SW 1271 (cell line): ENCODE measurements at regions not wholly inside any gene's neighbourhood (a gene's known extent, or its start where the extent isn't known, plus 50 kb on each side); places are given as distances from the start of the nearest gene placed in this dataset.

Experiments used
- DNase-seq, 2 experiments: peaks; one replicate each; lab custom pipeline; 2025; lab: John Stamatoyannopoulos, UW

DNA sequence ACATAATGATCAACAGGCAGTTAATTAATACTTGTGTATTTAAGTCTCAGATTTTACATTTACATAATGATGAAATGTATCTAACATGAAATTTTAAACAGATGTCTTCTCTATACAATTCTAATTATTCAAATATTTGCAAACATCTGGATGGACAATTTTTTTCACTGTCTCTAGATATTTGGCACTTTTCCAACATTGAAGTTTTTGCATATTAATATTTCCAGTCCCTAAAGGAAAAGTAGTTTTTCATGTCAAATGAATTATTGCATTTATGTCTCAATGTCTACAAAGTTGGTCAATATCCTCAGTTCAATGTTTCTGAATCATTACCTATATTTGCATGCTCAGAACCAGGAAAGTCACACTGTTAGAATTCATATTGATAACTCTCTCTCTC, 560.9 kb upstream of the PKDCC start:
- no peak for DNase-seq

- no peak for DNase-seq
These were observed 558.9 kb upstream of the PKDCC start for GRCh38 chr2:41488888-41489287.

- no peak for DNase-seq
These were observed 558.2 kb upstream of the PKDCC start for GRCh38 chr2:41489638-41490037.

DNA sequence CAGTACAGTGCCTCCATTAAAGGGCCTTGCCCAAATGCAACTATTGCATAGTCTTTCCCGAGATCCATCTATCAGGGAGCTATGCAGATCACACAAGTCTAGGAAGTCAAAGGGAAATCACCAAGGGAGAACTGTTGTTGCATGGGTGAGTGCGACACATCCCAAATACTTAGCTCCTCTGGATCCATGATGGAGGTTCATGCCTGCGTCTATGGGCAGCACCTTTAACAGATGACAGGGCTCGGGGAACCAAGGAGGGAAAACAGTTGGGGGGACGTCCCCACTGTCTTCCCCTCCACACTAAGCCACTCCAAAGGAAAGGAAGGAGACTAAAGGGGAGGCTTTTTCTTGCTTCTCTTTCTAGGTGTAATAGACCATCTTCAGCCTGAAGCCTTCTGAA, 552.8 kb upstream of the PKDCC start:
- DNase-seq, result no peak

DNA sequence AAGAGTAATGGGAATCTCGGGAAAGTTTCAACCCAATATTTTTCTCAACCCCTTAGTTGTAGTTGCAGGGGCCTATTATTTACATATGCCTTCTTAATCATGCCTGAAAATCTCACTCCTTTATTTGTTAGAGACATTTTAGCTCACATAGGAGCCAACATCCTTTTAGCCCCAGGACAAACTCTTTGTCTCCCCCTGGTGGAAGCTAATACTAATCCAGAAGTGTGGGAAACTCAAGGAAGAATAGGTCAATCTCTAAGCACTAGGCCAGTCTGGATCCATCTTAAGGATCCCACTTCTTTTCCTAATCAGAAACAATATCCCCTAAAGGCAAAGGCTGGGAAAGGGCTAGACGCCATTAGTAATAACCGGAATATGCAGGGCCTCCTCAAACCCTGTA, 550.9 kb upstream of the PKDCC start:
- no peak for DNase-seq

DNA sequence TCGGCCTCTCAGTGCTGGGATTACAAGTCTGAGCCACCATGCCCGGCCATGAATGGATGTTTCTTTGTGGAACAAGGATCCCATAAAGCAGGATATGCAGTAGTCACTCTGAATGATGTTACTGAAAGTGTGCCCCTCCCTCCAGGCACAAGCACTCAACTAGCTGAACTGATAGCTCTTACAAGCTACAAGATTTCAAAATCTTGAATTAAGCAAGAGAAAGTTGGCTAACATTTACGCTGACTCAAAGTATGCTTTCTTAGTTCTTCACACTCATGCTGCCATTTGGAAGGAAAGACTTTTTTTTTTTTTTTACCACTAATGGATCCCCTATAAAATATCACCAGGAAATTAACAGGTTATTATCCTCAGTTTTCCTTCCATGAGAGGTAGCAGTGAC, 549.0 kb upstream of the PKDCC start:
- DNase-seq, result no peak

GRCh38 chr2:41500895-41501294, 546.9 kb upstream of the PKDCC start:
- DNase-seq, result no peak

DNA sequence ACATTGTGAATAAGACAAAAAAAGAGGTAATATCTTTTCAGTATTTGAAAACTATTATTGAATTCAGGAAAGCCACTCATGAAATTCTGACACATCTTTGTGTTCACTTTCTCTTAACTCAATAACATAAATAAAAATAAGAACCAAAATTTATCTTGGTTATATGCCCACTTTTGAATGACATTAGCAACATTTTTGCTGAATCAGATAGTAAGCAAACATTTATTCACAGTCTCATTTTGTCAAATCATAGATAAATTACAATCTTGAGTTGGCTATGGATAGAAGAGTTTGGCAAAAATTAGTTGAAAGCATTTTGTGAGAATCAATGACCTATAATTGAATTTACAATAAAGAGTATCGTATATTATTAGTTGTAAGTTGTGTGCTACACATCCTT, 545.1 kb upstream of the PKDCC start:
- DNase-seq, result no peak

GRCh38 chr2:41504532-41504931, 543.3 kb upstream of the PKDCC start:
- DNase-seq, result no peak

DNA sequence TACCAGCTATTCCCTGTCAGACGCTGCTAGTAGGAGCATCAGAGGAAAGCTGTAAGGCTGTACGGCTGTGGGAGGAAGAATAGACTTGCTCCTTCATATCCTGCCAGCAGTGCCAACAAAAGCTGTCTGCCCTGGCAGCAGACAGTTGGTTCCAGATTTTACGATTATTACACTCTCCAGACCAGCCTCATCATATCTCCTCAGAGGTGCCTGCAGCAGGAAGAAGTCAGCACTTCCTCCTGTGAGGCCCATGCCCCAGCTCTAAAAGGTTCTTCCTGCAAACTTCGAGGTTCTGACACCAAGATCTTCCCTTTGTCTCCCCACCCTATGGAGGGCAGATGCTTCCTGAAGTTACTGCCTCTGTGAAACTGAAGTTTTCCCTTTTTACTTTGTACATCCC, 537.7 kb upstream of the PKDCC start:
- no peak for DNase-seq

- no peak for DNase-seq
These were observed 526.6 kb upstream of the PKDCC start for GRCh38 chr2:41521211-41521610.

GRCh38 chr2:41527525-41528323, 520.1 kb upstream of the PKDCC start:
- no peak for DNase-seq

DNA sequence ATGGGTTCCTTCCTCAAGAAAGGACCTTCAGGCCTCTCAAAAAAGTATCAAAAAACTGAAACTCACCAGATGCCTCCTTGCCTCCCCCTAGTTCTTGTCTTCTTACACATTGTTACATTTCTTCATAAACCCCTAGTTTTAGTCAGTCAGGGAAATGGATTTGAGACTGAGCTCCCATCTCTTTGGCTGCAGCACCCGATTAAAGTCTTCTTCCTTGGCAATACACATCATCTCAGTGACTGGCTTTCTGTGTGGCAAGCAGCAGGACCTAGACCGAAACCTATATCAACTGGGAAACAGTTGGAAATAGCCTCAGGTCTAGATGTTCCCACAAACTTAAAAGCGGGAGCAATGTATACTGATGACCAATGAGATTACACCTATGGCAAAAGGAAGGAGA, 512.2 kb upstream of the PKDCC start:
- no peak for DNase-seq

DNA sequence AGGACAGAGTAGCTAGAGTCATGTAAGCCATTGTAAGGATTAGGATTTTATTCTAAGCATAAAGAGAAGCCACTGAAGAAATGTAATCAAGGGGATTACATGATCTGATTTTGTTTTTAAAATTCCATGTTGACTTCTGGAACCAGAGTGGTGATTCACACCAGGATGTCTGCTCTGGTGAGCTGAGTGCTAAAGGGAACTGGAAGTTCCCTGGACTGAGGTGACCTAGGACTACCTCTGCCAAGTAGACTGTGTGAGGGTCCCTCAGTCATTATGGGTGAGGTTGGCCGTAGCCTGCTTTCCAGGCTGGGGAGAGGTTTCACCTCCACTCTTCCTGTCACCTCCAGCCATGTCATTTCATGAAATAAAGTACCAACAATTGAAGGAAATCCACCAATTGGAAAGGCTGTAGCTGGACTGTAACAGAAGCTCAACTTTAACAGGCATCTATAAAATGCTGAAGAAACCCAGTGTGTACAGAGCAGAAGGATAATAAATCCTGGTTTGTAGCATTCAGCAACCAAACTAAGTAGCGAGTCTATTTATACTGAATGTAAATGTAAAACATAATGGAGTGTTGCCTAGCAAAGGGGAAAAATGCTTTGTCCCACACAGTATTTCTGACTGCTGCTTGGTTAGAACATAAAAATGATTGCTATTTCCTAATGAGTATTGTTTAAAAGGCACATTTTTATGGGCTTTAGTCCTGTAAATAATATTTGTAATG, 507.4 kb upstream of the PKDCC start:
- DNase-seq, result no peak

DNA sequence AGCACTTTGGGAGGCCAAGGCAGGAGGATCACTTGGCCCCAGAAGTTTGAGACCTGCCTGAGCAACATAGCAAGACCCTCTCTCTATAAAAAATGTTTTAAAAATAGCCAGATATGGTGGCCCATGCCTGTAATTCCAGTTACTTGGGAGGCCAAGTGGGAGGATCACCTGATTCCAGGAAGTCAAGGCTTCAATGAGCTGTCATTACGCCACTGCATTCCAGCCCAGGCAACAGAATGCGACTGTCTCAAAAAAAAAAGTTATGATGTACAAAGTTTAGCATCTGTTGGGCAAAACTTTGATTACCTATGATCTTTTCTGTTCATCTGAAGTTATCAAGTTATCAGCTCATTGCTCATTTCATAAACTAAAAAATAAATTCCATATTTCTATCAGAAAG, 504.1 kb upstream of the PKDCC start:
- DNase-seq, result no peak

- no peak for DNase-seq
These were observed 503.1 kb upstream of the PKDCC start for GRCh38 chr2:41544709-41545108.

GRCh38 chr2:41546031-41546430, 501.8 kb upstream of the PKDCC start:
- DNase-seq, result no peak

- DNase-seq, result no peak
These were observed 479.2 kb upstream of the PKDCC start for GRCh38 chr2:41568648-41569047.

DNA sequence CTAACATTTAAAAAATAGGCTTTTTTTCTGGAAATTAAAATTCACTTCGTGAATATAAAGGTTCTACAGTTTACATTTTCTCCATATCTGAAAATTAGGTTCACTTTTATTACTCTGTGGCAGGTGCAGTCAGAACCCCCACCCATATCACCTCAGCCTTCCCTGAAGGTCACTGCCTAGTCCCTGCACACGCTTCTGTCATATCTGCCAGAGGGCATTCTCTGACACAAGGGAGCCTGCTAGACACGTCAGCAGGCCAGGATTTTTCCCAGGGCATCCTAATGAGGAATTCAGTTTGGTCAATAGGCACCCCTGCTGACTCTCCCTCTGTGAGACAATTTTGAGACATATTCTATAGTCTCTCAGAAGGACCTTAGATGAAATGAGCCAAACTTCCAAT, 475.7 kb upstream of the PKDCC start:
- DNase-seq, result no peak

GRCh38 chr2:41576423-41576822, 471.4 kb upstream of the PKDCC start:
- no peak for DNase-seq

DNA sequence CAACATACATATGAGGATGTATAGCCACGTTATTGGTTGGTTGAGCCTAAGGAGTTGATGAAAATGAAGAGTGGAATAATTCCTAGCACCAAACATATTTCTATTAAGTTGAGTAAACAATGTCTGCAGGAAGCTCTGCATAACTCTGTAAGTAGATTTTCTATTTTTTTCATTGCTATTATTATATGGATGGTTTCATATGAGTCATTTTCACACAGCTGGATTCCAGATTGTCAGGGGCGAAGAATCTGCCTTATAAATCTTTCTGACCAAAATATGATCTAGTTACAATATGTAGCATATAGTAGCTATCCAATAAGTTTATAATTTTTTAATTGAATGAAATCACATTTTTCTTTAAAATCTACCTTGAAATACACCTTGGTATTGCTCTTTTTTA, 468.0 kb upstream of the PKDCC start:
- DNase-seq, result no peak

- DNase-seq, result no peak
These were observed 467.0 kb upstream of the PKDCC start for GRCh38 chr2:41580806-41581205.

GRCh38 chr2:41595240-41595639, 452.6 kb upstream of the PKDCC start:
- no peak for DNase-seq

DNA sequence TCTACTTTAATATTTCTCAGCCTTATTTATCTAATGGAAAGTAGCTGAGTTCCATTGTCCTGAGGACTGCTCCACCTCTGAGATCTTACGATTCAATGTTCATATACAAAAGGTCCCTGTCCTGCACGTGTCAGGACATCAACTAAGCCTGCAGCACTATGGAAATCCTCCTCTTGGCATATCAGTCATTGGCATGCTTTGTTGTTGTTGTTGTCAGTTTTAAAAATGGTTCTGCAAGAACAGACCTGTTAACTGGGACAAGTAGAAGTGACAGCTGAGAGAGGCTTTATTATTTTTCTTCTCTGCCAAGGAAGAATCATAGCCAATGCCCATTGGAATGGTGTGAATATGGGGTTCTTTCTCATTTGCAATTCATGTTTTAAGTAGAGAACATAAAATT, 450.1 kb upstream of the PKDCC start:
- no peak for DNase-seq
